ENCODE measurements at regions not wholly inside any gene's neighbourhood (a gene's known extent, or its start where the extent isn't known, plus 50 kb on each side); places are given as distances from the start of the nearest gene placed in this dataset.
A peak's percentile ranks its signal among the peaks of the same experiment; 100 is the strongest.
"Not testable (repeated sequence)": the region's sequence is repeated elsewhere in the genome, so short reads cannot be mapped to it uniquely, and the experiment has no call there.

- no peak for DNase-seq (ENCODE audit: low spot score)
- no peak for ATAC-seq
Measured at GRCh38 chr1:99533909-99534637, 111.8 kb upstream of the PALMD start.

- ATAC-seq: no peak
- DNase-seq (ENCODE audit: low spot score): no peak
Measured at GRCh38 chr1:99534638-99534930, 111.3 kb upstream of the PALMD start.

GRCh38 chr1:99535470-99536164 is 110.3 kb upstream of the PALMD start:
- ATAC-seq (no peak), DNase-seq (ENCODE audit: low spot score) (no peak)

- ATAC-seq (peak; percentile 62), DNase-seq (ENCODE audit: low spot score) (no peak)
Measured at GRCh38 chr1:99537886-99538617, 107.9 kb upstream of the PALMD start.

GRCh38 chr1:99538618-99538956 is 107.3 kb upstream of the PALMD start:
- DNase-seq (ENCODE audit: low spot score) (no peak), ATAC-seq (no peak)

- ATAC-seq (no peak), DNase-seq (ENCODE audit: low spot score) (no peak)
Measured at GRCh38 chr1:99539131-99539530, 106.8 kb upstream of the PALMD start.

- DNase-seq (ENCODE audit: low spot score): no peak
- no peak for ATAC-seq
Measured at GRCh38 chr1:99540744-99541143, 105.2 kb upstream of the PALMD start.

GRCh38 chr1:99544328-99544727 is 101.6 kb upstream of the PALMD start:
- ATAC-seq: no peak
- DNase-seq (ENCODE audit: low spot score): no peak

- DNase-seq (ENCODE audit: low spot score) (no peak), ATAC-seq (no peak)
Measured at GRCh38 chr1:99546432-99547416, 99.2 kb upstream of the PALMD start.

GRCh38 chr1:99548943-99549605 is 96.8 kb upstream of the PALMD start:
- no peak for DNase-seq (ENCODE audit: low spot score)

GRCh38 chr1:99550198-99550597 is 95.7 kb upstream of the PALMD start:
- DNase-seq (ENCODE audit: low spot score): no peak

More at GRCh38 chr1:99548943-99549605, 96.8 kb upstream of the PALMD start:
- no peak for ATAC-seq

GRCh38 chr1:99551812-99552614 is 93.9 kb upstream of the PALMD start:
- no peak for ATAC-seq
- DNase-seq (ENCODE audit: low spot score): no peak

More at GRCh38 chr1:99550198-99550597, 95.7 kb upstream of the PALMD start:
- no peak for ATAC-seq

GRCh38 chr1:99553301-99553700 is 92.6 kb upstream of the PALMD start:
- ATAC-seq (no peak), DNase-seq (ENCODE audit: low spot score) (no peak)

GRCh38 chr1:99553819-99554218 is 92.1 kb upstream of the PALMD start:
- ATAC-seq; DNase-seq (ENCODE audit: low spot score): not testable (repeated sequence)

- DNase-seq (ENCODE audit: low spot score): no peak
Measured at GRCh38 chr1:99554727-99555126, 91.2 kb upstream of the PALMD start.

GRCh38 chr1:99557546-99558202 is 88.2 kb upstream of the PALMD start:
- ATAC-seq (no peak), DNase-seq (ENCODE audit: low spot score) (no peak)

More at GRCh38 chr1:99554727-99555126, 91.2 kb upstream of the PALMD start:
- no peak for ATAC-seq

- ATAC-seq: no peak
- no peak for DNase-seq (ENCODE audit: low spot score)
Measured at GRCh38 chr1:99559166-99559565, 86.7 kb upstream of the PALMD start.

GRCh38 chr1:99560207-99561040 is 85.5 kb upstream of the PALMD start:
- DNase-seq (ENCODE audit: low spot score) (no peak), ATAC-seq (no peak)

All from left lobe of liver (tissue), 2 donors.